ENCODE measurements at regions not wholly inside any gene's neighbourhood (a gene's known extent, or its start where the extent isn't known, plus 50 kb on each side); places are given as distances from the start of the nearest gene placed in this dataset.
"Not testable (repeated sequence)": the region's sequence is repeated elsewhere in the genome, so short reads cannot be mapped to it uniquely, and the experiment has no call there.

- TF ChIP-seq Cebpa-rat (IDR thresholded peaks at IDR 0.05), result no peak
- Histone ChIP-seq H3K4me2 (no peak overlapping the region), H3K27me3 (no peaks in the 10 kb centered on the region), H3K9me3 (replicated peaks in 1 of 11) (no peaks in the 10 kb centered on the region), H3K36me3 (no peaks in the 10 kb centered on the region), H3K27ac (no peak overlapping the region), H3K4me3 (no peak overlapping the region), H3K9ac (no peak overlapping the region), H4K20me1 (no peaks in the 10 kb centered on the region), H3K4me1 (peaks cover 0 to 7% (median 4%) of the 10 kb centered on the region in 10 experiments; a peak in 5 of 20 replicates)
Measured at GRCh38 chr13:73168953-73169401, 110.2 kb downstream of the KLF5 start.

GRCh38 chr13:73168226-73168952, 109.6 kb downstream of the KLF5 start:
- H3K4me1 ChIP-seq, result peaks cover 0 to 7% (median 4%) of the 10 kb centered on the region in 10 experiments; a peak in 5 of 20 replicates
- no peak overlapping the region for H3K27ac ChIP-seq
- H3K9me3 ChIP-seq (replicated peaks in 1 of 11), result no peaks in the 10 kb centered on the region

GRCh38 chr13:73167028-73167820, 108.4 kb downstream of the KLF5 start:
- no peaks in the 10 kb centered on the region for H3K36me3 ChIP-seq
- peaks cover 0 to 7% (median 4%) of the 10 kb centered on the region in 10 experiments; a peak in 5 of 20 replicates for H3K4me1 ChIP-seq
- no peak overlapping the region for H3K4me3 ChIP-seq
- no peaks in the 10 kb centered on the region for H3K27me3 ChIP-seq
- H3K9ac ChIP-seq, result no peak overlapping the region
- no peaks in the 10 kb centered on the region for H4K20me1 ChIP-seq
- TF ChIP-seq Cebpa-rat (IDR thresholded peaks at IDR 0.05), result no peak
- no peaks in the 10 kb centered on the region for H3K9me3 ChIP-seq (replicated peaks in 1 of 11)
- no peak overlapping the region for H3K4me2 ChIP-seq
- H3K27ac ChIP-seq, result no peak overlapping the region

More at GRCh38 chr13:73168226-73168952, 109.6 kb downstream of the KLF5 start:
- H3K27me3 ChIP-seq, result no peaks in the 10 kb centered on the region
- no peak overlapping the region for H3K4me3 ChIP-seq
- no peaks in the 10 kb centered on the region for H4K20me1 ChIP-seq
- no peak overlapping the region for H3K9ac ChIP-seq
- H3K36me3 ChIP-seq, result no peaks in the 10 kb centered on the region
- TF ChIP-seq Cebpa-rat (IDR thresholded peaks at IDR 0.05), result no peak
- H3K4me2 ChIP-seq, result no peak overlapping the region

- H3K4me2 ChIP-seq, result no peak overlapping the region
- H3K36me3 ChIP-seq, result no peaks in the 10 kb centered on the region
- no peak overlapping the region for H3K27ac ChIP-seq
- no peaks in the 10 kb centered on the region for H4K20me1 ChIP-seq
- no peaks in the 10 kb centered on the region for H3K9me3 ChIP-seq (replicated peaks in 1 of 11)
- no peaks in the 10 kb centered on the region for H3K27me3 ChIP-seq
- no peak for TF ChIP-seq Cebpa-rat (IDR thresholded peaks at IDR 0.05)
- peaks cover 0 to 7% (median 4%) of the 10 kb centered on the region in 10 experiments; a peak in 5 of 20 replicates for H3K4me1 ChIP-seq
- H3K9ac ChIP-seq, result no peak overlapping the region
- no peak overlapping the region for H3K4me3 ChIP-seq
Measured at GRCh38 chr13:73166204-73166603, 107.4 kb downstream of the KLF5 start.

GRCh38 chr13:73162912-73163911, 104.4 kb downstream of the KLF5 start:
- H3K27ac ChIP-seq, result no peak overlapping the region
- no peak overlapping the region for H3K4me3 ChIP-seq
- H3K4me2 ChIP-seq, result no peak overlapping the region
- H3K4me1 ChIP-seq, result no peaks in the 10 kb centered on the region
- TF ChIP-seq Cebpa-rat (IDR thresholded peaks at IDR 0.05), result no peak
- peaks cover 0 to 11% (median 5%) of the 10 kb centered on the region in 11 experiments; a peak in 7 of 22 replicates for H3K9me3 ChIP-seq (replicated peaks in 1 of 11)
- no peaks in the 10 kb centered on the region for H4K20me1 ChIP-seq
- no peaks in the 10 kb centered on the region for H3K27me3 ChIP-seq
- no peaks in the 10 kb centered on the region for H3K36me3 ChIP-seq
- no peak overlapping the region for H3K9ac ChIP-seq

GRCh38 chr13:73160371-73161031, 101.7 kb downstream of the KLF5 start:
- H3K4me3 ChIP-seq, H4K20me1 ChIP-seq, H3K27me3 ChIP-seq, H3K36me3 ChIP-seq, H3K27ac ChIP-seq, H3K4me2 ChIP-seq, H3K9ac ChIP-seq, H3K4me1 ChIP-seq: not testable (repeated sequence)
- peaks cover 0 to 11% (median 5%) of the 10 kb centered on the region in 11 experiments; a peak in 7 of 22 replicates for H3K9me3 ChIP-seq (replicated peaks in 1 of 11)

GRCh38 chr13:73158851-73159250, 100.0 kb downstream of the KLF5 start:
- Histone ChIP-seq H3K9ac (no peak overlapping the region), H3K27me3 (no peaks in the 10 kb centered on the region), H3K36me3 (no peaks in the 10 kb centered on the region), H3K4me2 (no peak overlapping the region), H3K4me1 (no peaks in the 10 kb centered on the region), H3K9me3 (replicated peaks in 1 of 11) (peaks cover 0 to 11% (median 5%) of the 10 kb centered on the region in 11 experiments; a peak in 7 of 22 replicates), H4K20me1 (no peaks in the 10 kb centered on the region), H3K4me3 (no peak overlapping the region), H3K27ac (no peak overlapping the region)
- no peak for TF ChIP-seq Cebpa-rat (IDR thresholded peaks at IDR 0.05)

- Histone ChIP-seq H3K27ac (no peak overlapping the region), H3K9ac (no peak overlapping the region), H3K36me3 (no peaks in the 10 kb centered on the region), H4K20me1 (no peaks in the 10 kb centered on the region), H3K27me3 (no peaks in the 10 kb centered on the region), H3K4me1 (no peaks in the 10 kb centered on the region), H3K4me2 (no peak overlapping the region), H3K9me3 (replicated peaks in 1 of 11) (peaks cover 0 to 11% (median 5%) of the 10 kb centered on the region in 11 experiments; a peak in 7 of 22 replicates), H3K4me3 (no peak overlapping the region)
- TF ChIP-seq Cebpa-rat (IDR thresholded peaks at IDR 0.05), result no peak
Measured at GRCh38 chr13:73157031-73157430, 98.2 kb downstream of the KLF5 start.

Data from BLaER1 treated with 17β-estradiol and CSF1 and Interleukin-3, amounts not matched to agents 10 nM and 100 nM (cell line).